ENCODE measurements at regions not wholly inside any gene's neighbourhood (a gene's known extent, or its start where the extent isn't known, plus 50 kb on each side); places are given as distances from the start of the nearest gene placed in this dataset.

DNA sequence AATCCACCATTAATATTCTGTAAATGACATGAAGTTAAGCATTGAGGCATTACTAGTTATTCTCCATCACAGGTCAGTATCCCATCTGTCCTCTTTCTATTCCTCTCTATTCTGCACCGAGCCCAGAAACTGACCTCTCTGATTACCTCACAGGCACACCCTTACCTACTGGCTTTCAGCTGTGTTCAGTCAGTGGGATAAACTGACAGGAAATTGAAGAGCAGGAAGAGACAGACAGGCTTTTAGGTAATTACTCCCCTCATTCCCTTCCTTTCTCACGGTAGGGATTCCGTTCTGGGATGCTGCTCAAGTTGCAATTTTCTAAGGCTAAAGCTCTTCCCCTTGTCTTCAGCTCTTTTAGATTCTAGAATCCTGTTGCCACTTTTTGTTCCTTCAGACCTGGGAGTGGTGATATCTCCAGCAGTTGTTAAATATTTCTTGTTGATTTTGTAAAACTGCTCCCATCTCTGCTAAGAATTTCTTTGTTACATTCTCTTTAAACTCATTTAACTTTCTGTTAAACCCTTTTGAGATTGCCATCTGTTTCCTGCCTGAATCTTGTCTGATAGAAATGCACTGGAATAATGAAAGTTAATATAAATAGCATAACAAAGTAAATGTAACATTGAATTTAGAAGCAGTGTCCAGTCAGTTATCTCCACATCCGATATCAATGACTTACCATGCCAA is 1063.4 kb downstream of the PLA2G4A start:
- TF ChIP-seq, protein P1, sequence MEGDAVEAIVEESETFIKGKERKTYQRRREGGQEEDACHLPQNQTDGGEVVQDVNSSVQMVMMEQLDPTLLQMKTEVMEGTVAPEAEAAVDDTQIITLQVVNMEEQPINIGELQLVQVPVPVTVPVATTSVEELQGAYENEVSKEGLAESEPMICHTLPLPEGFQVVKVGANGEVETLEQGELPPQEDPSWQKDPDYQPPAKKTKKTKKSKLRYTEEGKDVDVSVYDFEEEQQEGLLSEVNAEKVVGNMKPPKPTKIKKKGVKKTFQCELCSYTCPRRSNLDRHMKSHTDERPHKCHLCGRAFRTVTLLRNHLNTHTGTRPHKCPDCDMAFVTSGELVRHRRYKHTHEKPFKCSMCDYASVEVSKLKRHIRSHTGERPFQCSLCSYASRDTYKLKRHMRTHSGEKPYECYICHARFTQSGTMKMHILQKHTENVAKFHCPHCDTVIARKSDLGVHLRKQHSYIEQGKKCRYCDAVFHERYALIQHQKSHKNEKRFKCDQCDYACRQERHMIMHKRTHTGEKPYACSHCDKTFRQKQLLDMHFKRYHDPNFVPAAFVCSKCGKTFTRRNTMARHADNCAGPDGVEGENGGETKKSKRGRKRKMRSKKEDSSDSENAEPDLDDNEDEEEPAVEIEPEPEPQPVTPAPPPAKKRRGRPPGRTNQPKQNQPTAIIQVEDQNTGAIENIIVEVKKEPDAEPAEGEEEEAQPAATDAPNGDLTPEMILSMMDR (conservative IDR thresholded peaks at IDR 0.05; ENCODE audit: low read length), result no peak
- no peak for TF ChIP-seq EZH2phosphoT487 (IDR thresholded peaks at IDR 0.05; ENCODE audit: borderline replicate concordance, low read depth, low read length)

All from OCI-LY7 (cell line).